A549 (cell line): ENCODE measurements at regions not wholly inside any gene's neighbourhood (a gene's known extent, or its start where the extent isn't known, plus 50 kb on each side); places are given as distances from the start of the nearest gene placed in this dataset.
"Not testable (repeated sequence)": the region's sequence is repeated elsewhere in the genome, so short reads cannot be mapped to it uniquely, and the experiment has no call there.

ENCODE experiments used
- ATAC-seq, 2 experiments: fragments of 200-7000 bp in 1 of 2; fragments of >200 bp in 1 of 2; cut with Nextera tagmentation in 1 of 2; cut with Tn5 transposase in 1 of 2; 3 replicates each; pipeline versions ENCODE4 v1.8.0 to v1.9.1; 2018 to 2020; ENCODE audit warnings: mild to moderate bottlenecking in 1 of 2, moderate library complexity in 1 of 2
- CTCF ChIA-PET: fragments of 300-600 bp; sonication (Branson Sonifier 250); formaldehyde crosslinking; extraction: SDS; loops from one replicate; lab custom pipeline; 2021; ENCODE audit warnings: antibody characterized with exemption, inconsistent platforms; lab: Yijun Ruan, JAX
- POLR2A ChIA-PET: fragments of 350-600 bp; formaldehyde crosslinking; extraction: SDS; loops from one replicate; lab custom pipeline; 2021; ENCODE audit warnings: antibody characterized with exemption, inconsistent platforms; lab: Yijun Ruan, JAX
- DNase-seq, 2 experiments: peaks; one replicate each; pipeline versions ENCODE4 v3.0.0 to v3.0.0-alpha.2; 2011 to 2016; ENCODE audit warnings: low read depth in 1 of 2, low spot score in 1 of 2
- FAIRE-seq: peaks from 2 replicates; lab custom pipeline; 2011; peaks lifted over from hg19 to GRCh38; lab: Jason Lieb, UNC
- H3K27ac ChIP-seq, 2 experiments: fragments of >200 bp; sonication (Bioruptor Twin); formaldehyde crosslinking; 3 replicates each; pipeline ENCODE4 v1.5.1; 2016 to 2017
- H3K4me1 ChIP-seq: fragments of >200 bp; sonication (Bioruptor Twin); formaldehyde crosslinking; 3 replicates; pipeline ENCODE4 v1.6.1; 2016
- H3K4me2 ChIP-seq: fragments of >200 bp; sonication (Bioruptor Twin); formaldehyde crosslinking; 3 replicates; pipeline ENCODE4 v1.6.1; 2016
- H3K4me3 ChIP-seq: fragments of >200 bp; sonication (Bioruptor Twin); formaldehyde crosslinking; 3 replicates; pipeline ENCODE4 v1.5.1; 2016
- H3K9me3 ChIP-seq: fragments of >200 bp; sonication (Bioruptor Twin); formaldehyde crosslinking; 3 replicates; pipeline ENCODE4 v1.6.1; 2016
- CEBPB ChIP-seq, 2 experiments: fragments of >200 bp in 1 of 2; sonication (Bioruptor Twin) in 1 of 2; formaldehyde crosslinking in 1 of 2; IDR thresholded peaks; 2 replicates each; pipeline ENCODE4 v1.6.1; 2012 to 2016
- CHD2 ChIP-seq: fragments of 150-350 bp; IDR thresholded peaks from 2 replicates; pipeline ENCODE4 v1.6.1; 2014; ENCODE audit warnings: low read length; ENCODE audit not compliant: partially characterized antibody
- E2F6 ChIP-seq: IDR thresholded peaks from 2 replicates; pipeline ENCODE4 v1.6.1; 2012; ENCODE audit warnings: low read depth, borderline replicate concordance
- EP300 ChIP-seq, 2 experiments: fragments of >200 bp; sonication (Bioruptor Twin); formaldehyde crosslinking; IDR thresholded peaks; 2 replicates in 1 of 2; 3 replicates in 1 of 2; pipeline ENCODE4 v1.6.1; 2016 to 2017
- FOSL2 ChIP-seq, 2 experiments: fragments of 450-650 bp in 1 of 2; fragments of >200 bp in 1 of 2; sonication (Bioruptor Twin) in 1 of 2; formaldehyde crosslinking; IDR thresholded peaks; 2 replicates each; pipeline versions ENCODE4 v1.5.0 to v1.6.1; 2016 to 2020; ENCODE audit warnings: mild to moderate bottlenecking in 1 of 2, moderate library complexity in 1 of 2
- FOXS1 ChIP-seq: fragments of 250-450 bp; sonication (Bioruptor Pico); IDR thresholded peaks from 2 replicates; pipeline ENCODE4 v1.5.0; 2020; ENCODE audit warnings: mild to moderate bottlenecking, moderate library complexity
- GATA3 ChIP-seq: IDR thresholded peaks from 2 replicates; pipeline ENCODE4 v1.6.1; 2012; ENCODE audit warnings: borderline replicate concordance
- HDAC2 ChIP-seq: fragments of 200-600 bp; sonication (generic); IDR thresholded peaks from 2 replicates; pipeline ENCODE4 v1.6.1; 2016
- HEYL ChIP-seq: fragments of 250-450 bp; sonication (Bioruptor Pico); IDR thresholded peaks from 2 replicates; pipeline ENCODE4 v1.8.0; 2021; ENCODE audit warnings: mild to moderate bottlenecking, moderate library complexity
- HMGXB4 ChIP-seq: fragments of 250-450 bp; sonication (Bioruptor Pico); IDR thresholded peaks from 2 replicates; pipeline ENCODE4 v1.5.0; 2021; ENCODE audit warnings: mild to moderate bottlenecking, moderate library complexity, borderline replicate concordance
- JUN ChIP-seq, 2 experiments: fragments of >200 bp; sonication (Bioruptor Twin); formaldehyde crosslinking; IDR thresholded peaks; 2 replicates in 1 of 2; 3 replicates in 1 of 2; pipeline ENCODE4 v1.6.1; 2016 to 2017
- JUNB ChIP-seq: fragments of >200 bp; sonication (Bioruptor Twin); formaldehyde crosslinking; IDR thresholded peaks from 2 replicates; pipeline ENCODE4 v1.6.1; 2016
- KDM5A ChIP-seq: fragments of 200-600 bp; sonication (generic); IDR thresholded peaks from 2 replicates; pipeline ENCODE4 v1.6.1; 2016; ENCODE audit warnings: antibody characterized with exemption, mild to moderate bottlenecking
- MAFK ChIP-seq: fragments of 450-650 bp; IDR thresholded peaks from 2 replicates; pipeline ENCODE4 v1.6.1; 2014; ENCODE audit not compliant: partially characterized antibody
- NFE2L2 ChIP-seq: fragments of 150-350 bp; conservative IDR thresholded peaks from 2 replicates; pipeline ENCODE4 v1.6.1; 2014; ENCODE audit warnings: low read length
- NR3C1 ChIP-seq: fragments of >200 bp; sonication (Bioruptor Twin); formaldehyde crosslinking; IDR thresholded peaks from 3 replicates; pipeline ENCODE4 v1.6.1; 2017
- POLR2A ChIP-seq: IDR thresholded peaks from 2 replicates; pipeline ENCODE4 v1.6.1; 2012; ENCODE audit warnings: mild to moderate bottlenecking, low read length
- RAD21 ChIP-seq, 2 experiments: fragments of >200 bp in 1 of 2; sonication (Bioruptor Twin) in 1 of 2; formaldehyde crosslinking in 1 of 2; IDR thresholded peaks in 1 of 2; conservative IDR thresholded peaks in 1 of 2; 2 replicates in 1 of 2; 3 replicates in 1 of 2; pipeline ENCODE4 v1.6.1; 2012 to 2018; ENCODE audit warnings: inconsistent platforms in 1 of 2
- RNF2 ChIP-seq: fragments of 200-600 bp; sonication (generic); IDR thresholded peaks from 2 replicates; pipeline ENCODE4 v1.6.1; 2016; ENCODE audit warnings: low read depth, mild to moderate bottlenecking, antibody characterized with exemption, moderate library complexity, borderline replicate concordance
- ZC3H11A ChIP-seq: fragments of 450-650 bp; IDR thresholded peaks from 2 replicates; pipeline ENCODE4 v1.6.1; 2014; ENCODE audit warnings: antibody characterized with exemption, mild to moderate bottlenecking
- WGBS: methylation state at CpG from one replicate; pipeline ENCODE4 v1.1.6; 2017; ENCODE audit errors: missing lambda C conversion rate; 5-methylcytosine and 5-hydroxymethylcytosine counted together
- TF ChIP-seq, protein P1 (sequence below): fragments of 150-350 bp; IDR thresholded peaks from 2 replicates; pipeline ENCODE4 v1.6.1; 2014; ENCODE audit warnings: low read depth, mild to moderate bottlenecking, low read length
- TF ChIP-seq, protein P2 (sequence below): IDR thresholded peaks from 2 replicates; pipeline ENCODE4 v1.6.1; 2012

DNA sequence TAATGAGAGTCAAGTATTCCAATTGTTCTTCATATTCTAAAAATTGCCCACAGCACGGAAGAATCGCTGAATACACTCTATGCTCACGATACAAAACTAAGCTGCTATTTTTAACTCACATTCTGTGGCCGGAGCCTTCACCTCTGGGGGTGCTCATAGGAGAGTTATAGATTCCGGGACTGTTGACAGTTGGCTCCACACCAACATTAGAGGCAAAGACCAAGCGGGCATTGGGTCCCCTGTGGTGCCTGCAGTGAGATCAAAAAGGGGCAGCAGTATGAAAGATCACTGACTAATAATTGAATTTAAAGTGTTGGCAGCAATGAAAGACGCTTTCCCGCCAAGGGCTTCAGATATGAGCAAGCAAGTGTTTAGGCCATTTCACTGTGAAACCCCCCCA is 146.0 kb downstream of the TMEM144 start:
- Histone ChIP-seq H3K4me3 (no peak overlapping the region), H3K9me3 (no peaks in the 10 kb centered on the region), H3K27ac (no peak overlapping the region), H3K4me1 (no peaks in the 10 kb centered on the region), H3K4me2 (no peak overlapping the region)
- FAIRE-seq (no peak), ATAC-seq (no peak), DNase-seq (no peak)
- TF ChIP-seq MAFK = no peak
- no peak for TF ChIP-seq RAD21 (conservative IDR thresholded peaks at IDR 0.05 in 1 of 2, IDR thresholded peaks at IDR 0.05 in 1 of 2)
- TF ChIP-seq, protein P1, sequence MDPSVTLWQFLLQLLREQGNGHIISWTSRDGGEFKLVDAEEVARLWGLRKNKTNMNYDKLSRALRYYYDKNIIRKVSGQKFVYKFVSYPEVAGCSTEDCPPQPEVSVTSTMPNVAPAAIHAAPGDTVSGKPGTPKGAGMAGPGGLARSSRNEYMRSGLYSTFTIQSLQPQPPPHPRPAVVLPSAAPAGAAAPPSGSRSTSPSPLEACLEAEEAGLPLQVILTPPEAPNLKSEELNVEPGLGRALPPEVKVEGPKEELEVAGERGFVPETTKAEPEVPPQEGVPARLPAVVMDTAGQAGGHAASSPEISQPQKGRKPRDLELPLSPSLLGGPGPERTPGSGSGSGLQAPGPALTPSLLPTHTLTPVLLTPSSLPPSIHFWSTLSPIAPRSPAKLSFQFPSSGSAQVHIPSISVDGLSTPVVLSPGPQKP = no peak
- no peak for TF ChIP-seq ZC3H11A
- no peak for TF ChIP-seq HEYL (CRISPR knock-in tag)
- no peak for TF ChIP-seq HMGXB4 (CRISPR knock-in tag)
- no peak for TF ChIP-seq CEBPB (IDR thresholded peaks at IDR 0.05)
- no peak for TF ChIP-seq KDM5A
- TF ChIP-seq NFE2L2 = no peak
- no peak for TF ChIP-seq CHD2
- TF ChIP-seq RNF2 = no peak
- no peak for TF ChIP-seq EP300 (IDR thresholded peaks at IDR 0.05)
- whole genome bisulfite sequencing = 84% methylated on average over 8 of the region's 8 CpGs
- ChIA-PET CTCF (no interaction called here), POLR2A (no interaction called here)

GRCh38 chr4:158367932-158368441 is 153.7 kb upstream of the RXFP1 start:
- POLR2A ChIA-PET; H3K4me2 ChIP-seq; H3K4me3 ChIP-seq; CTCF ChIA-PET; FAIRE-seq; ATAC-seq; H3K9me3 ChIP-seq; TF ChIP-seq FOSL2 (IDR thresholded peaks at IDR 0.05): not testable (repeated sequence)
- peak in 1 of 2 experiments; percentile 36 for DNase-seq
- Histone ChIP-seq H3K27ac (peak overlapping the region; percentile 48 to 56; a peak in 5 of 6 replicates), H3K4me1 (peaks cover 21% of the 10 kb centered on the region)
- TF ChIP-seq FOSL2 (CRISPR knock-in tag; IDR thresholded peaks at IDR 0.05) = 0 out of 2 replicates have a peak, but pooled peaks have one; percentile 3
- 80% methylated on average over 1 of the region's 9 CpGs for WGBS

DNA sequence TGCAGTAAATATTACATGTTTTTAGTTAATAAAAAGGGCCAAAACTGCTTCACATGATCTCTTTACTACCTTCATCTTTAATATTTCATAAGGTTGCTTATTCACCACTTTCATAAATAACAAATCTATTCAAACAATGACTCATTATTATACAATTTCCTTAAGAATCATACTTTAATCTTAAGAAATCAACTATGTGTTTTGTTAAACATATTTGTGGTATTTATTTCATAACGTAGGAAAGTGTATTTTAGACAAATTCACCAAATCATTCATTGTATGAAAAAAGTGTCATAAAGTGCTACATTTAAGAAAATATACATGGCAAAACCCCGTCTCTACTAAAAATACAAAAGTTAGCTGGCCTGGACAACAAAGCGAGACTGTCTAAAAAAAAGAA is 150.5 kb upstream of the RXFP1 start:
- H3K27ac ChIP-seq = peak overlapping the region in 1 of 2 experiments; percentile 55; a peak in 3 of 6 replicates
- 44% methylated on average over 3 of the region's 3 CpGs for WGBS
- no peak for FAIRE-seq
- H3K4me3 ChIP-seq = no peak overlapping the region
- peak; percentile 1 for DNase-seq
- peaks cover 21% of the 10 kb centered on the region for H3K4me1 ChIP-seq
- ChIA-PET POLR2A (no interaction called here), CTCF (no interaction called here)
- H3K4me2 ChIP-seq = peak overlapping the region; percentile 35
- no peaks in the 10 kb centered on the region for H3K9me3 ChIP-seq
- no peak for ATAC-seq
- TF ChIP-seq JUNB (0 out of 2 replicates have a peak, but pooled peaks have one; percentile 57), FOXS1 (CRISPR knock-in tag) (no peak), HMGXB4 (CRISPR knock-in tag) (no peak), CEBPB (IDR thresholded peaks at IDR 0.05) (peak; percentile 49 to 71; a peak in 2 of 4 replicates), GATA3 (peak; percentile 36; the same call in 1 of the 2 replicates), HDAC2 (no peak), POLR2A (no peak), NR3C1 (no peak), JUN (IDR thresholded peaks at IDR 0.05) (no peak), E2F6 (no peak), FOSL2 (IDR thresholded peaks at IDR 0.05) (peak; percentile 47), FOSL2 (CRISPR knock-in tag; IDR thresholded peaks at IDR 0.05) (peak; percentile 83)
- TF ChIP-seq, protein P2, sequence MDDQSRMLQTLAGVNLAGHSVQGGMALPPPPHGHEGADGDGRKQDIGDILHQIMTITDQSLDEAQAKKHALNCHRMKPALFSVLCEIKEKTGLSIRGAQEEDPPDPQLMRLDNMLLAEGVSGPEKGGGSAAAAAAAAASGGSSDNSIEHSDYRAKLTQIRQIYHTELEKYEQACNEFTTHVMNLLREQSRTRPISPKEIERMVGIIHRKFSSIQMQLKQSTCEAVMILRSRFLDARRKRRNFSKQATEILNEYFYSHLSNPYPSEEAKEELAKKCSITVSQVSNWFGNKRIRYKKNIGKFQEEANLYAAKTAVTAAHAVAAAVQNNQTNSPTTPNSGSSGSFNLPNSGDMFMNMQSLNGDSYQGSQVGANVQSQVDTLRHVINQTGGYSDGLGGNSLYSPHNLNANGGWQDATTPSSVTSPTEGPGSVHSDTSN = no peak
